ENCODE measurements at regions not wholly inside any gene's neighbourhood (a gene's known extent, or its start where the extent isn't known, plus 50 kb on each side); places are given as distances from the start of the nearest gene placed in this dataset.

DNA sequence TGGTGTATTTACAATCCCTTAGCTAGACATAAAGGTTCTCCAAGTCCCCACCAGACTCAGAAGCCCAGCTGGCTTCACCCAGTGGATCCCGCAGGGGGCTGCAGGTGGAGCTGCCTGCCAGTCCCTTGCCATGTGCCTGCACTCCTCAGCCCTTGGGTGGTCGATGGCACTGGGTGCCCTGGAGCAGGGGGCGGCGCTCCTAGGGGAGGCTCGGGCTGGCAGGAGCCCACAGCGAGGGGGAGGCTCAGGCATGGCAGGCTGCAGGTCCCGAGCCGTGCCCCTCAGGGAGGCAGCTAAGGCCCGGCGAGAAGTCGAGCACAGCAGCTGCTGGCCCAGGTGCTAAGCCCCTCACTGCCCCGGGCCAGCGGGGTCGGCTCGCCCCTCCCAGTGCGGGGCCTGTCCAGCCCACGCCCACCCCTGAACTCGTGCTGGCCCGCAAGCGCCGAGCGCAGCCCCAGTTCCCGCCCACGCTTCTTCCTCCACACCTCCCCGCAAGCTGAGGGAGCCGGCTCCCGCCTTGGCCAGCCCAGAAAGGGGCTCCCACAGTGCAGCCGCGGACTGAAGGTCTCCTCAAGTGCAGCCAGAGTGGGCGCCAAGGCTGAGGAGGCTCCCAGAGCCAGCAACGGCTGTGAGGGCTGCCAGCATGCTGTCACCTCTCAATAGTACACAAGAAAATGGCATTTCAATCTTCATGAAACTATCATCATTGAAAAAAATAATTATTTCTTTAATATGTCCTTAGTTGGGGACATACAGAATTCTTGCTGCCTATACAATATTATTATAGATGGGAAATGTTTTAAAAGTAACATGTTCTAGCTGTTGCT lies 189.1 kb downstream of the SLC7A11 start:
- no peak for TF ChIP-seq EZH2 (IDR thresholded peaks at IDR 0.05; ENCODE audit: insufficient read depth, poor library complexity, severe bottlenecking)
- no peak for TF ChIP-seq EZH2phosphoT487 (IDR thresholded peaks at IDR 0.05; ENCODE audit: insufficient read depth, low read depth)

Measured in GM23248 (cell line).